ENCODE measurements at regions not wholly inside any gene's neighbourhood (a gene's known extent, or its start where the extent isn't known, plus 50 kb on each side); places are given as distances from the start of the nearest gene placed in this dataset.

GRCh38 chr2:221677688-221678087, 105.6 kb upstream of the EPHA4 start:
- H3K36me3 ChIP-seq, result no peaks in the 10 kb centered on the region
- 71 to 86% (median 83%) methylated on average over 1 of the region's 1 CpG for WGBS, 5 donors
- no peak for TF ChIP-seq POLR2AphosphoS5 (IDR thresholded peaks at IDR 0.05)
- no peak for TF ChIP-seq POLR2A (IDR thresholded peaks at IDR 0.05)
- intact Hi-C loops (cut with DNase I; ENCODE audit: low total_unique reads), result no loop called here
- no peaks in the 10 kb centered on the region for H3K27me3 ChIP-seq (replicated peaks in 1 of 7)
- H3K9me3 ChIP-seq, result no peaks in the 10 kb centered on the region
- no peaks in the 10 kb centered on the region for H3K4me1 ChIP-seq
- no peak overlapping the region for H3K4me3 ChIP-seq
- H3K27ac ChIP-seq, result no peak overlapping the region
- DNase-seq, result no peak

- Histone ChIP-seq H3K4me3 (no peak overlapping the region), H3K27me3 (replicated peaks in 1 of 7) (no peaks in the 10 kb centered on the region), H3K27ac (no peak overlapping the region), H3K9me3 (no peaks in the 10 kb centered on the region), H3K36me3 (no peaks in the 10 kb centered on the region), H3K4me1 (no peaks in the 10 kb centered on the region)
- intact Hi-C loops (cut with DNase I; ENCODE audit: low total_unique reads), result no loop called here
- DNase-seq, result no peak
- WGBS, 5 donors, result 82 to 91% (median 84%) methylated on average over 6 of the region's 6 CpGs
- no peak for TF ChIP-seq POLR2AphosphoS5 (IDR thresholded peaks at IDR 0.05)
- no peak for TF ChIP-seq POLR2A (IDR thresholded peaks at IDR 0.05)
- TF ChIP-seq CTCF (IDR thresholded peaks at IDR 0.05 in 8 of 11, conservative IDR thresholded peaks at IDR 0.05 in 3 of 11), result no peak
These were observed 104.6 kb upstream of the EPHA4 start for GRCh38 chr2:221676566-221677172.

GRCh38 chr2:221675201-221675908, 103.3 kb upstream of the EPHA4 start:
- intact Hi-C loops (cut with DNase I; ENCODE audit: low total_unique reads), result no loop called here
- 61 to 72% (median 65%) methylated on average over 5 of the region's 5 CpGs for WGBS, 5 donors
- H3K9me3 ChIP-seq, result no peaks in the 10 kb centered on the region
- TF ChIP-seq POLR2AphosphoS5 (IDR thresholded peaks at IDR 0.05), result no peak
- H3K27ac ChIP-seq, result no peak overlapping the region
- no peak overlapping the region for H3K4me3 ChIP-seq
- no peaks in the 10 kb centered on the region for H3K27me3 ChIP-seq (replicated peaks in 1 of 7)
- H3K36me3 ChIP-seq, result no peaks in the 10 kb centered on the region
- no peaks in the 10 kb centered on the region for H3K4me1 ChIP-seq
- DNase-seq, result no peak

- intact Hi-C loops (cut with DNase I; ENCODE audit: low total_unique reads), result no loop called here
- 69 to 91% (median 82%) methylated on average over 4 of the region's 4 CpGs for WGBS, 5 donors
- Histone ChIP-seq H3K27me3 (replicated peaks in 1 of 7) (no peaks in the 10 kb centered on the region), H3K4me3 (no peak overlapping the region), H3K36me3 (no peaks in the 10 kb centered on the region), H3K9me3 (no peaks in the 10 kb centered on the region), H3K4me1 (no peaks in the 10 kb centered on the region), H3K27ac (no peak overlapping the region)
- DNase-seq, result no peak
- TF ChIP-seq CTCF (IDR thresholded peaks at IDR 0.05 in 8 of 11, conservative IDR thresholded peaks at IDR 0.05 in 3 of 11) (no peak), POLR2AphosphoS5 (IDR thresholded peaks at IDR 0.05) (no peak), POLR2A (IDR thresholded peaks at IDR 0.05) (no peak)
These were observed 102.3 kb upstream of the EPHA4 start for GRCh38 chr2:221674446-221674845.

- intact Hi-C loops (cut with DNase I; ENCODE audit: low total_unique reads), result no loop called here
- 91 to 97% (median 96%) methylated on average over 1 of the region's 1 CpG for WGBS, 5 donors
- Histone ChIP-seq H3K27ac (no peak overlapping the region), H3K4me1 (no peaks in the 10 kb centered on the region), H3K4me3 (no peak overlapping the region), H3K27me3 (replicated peaks in 1 of 7) (no peaks in the 10 kb centered on the region), H3K9me3 (peaks cover 0 to 5% (median 0%) of the 10 kb centered on the region in 8 donors), H3K36me3 (no peaks in the 10 kb centered on the region)
- DNase-seq, result no peak
- TF ChIP-seq CTCF (IDR thresholded peaks at IDR 0.05 in 8 of 11, conservative IDR thresholded peaks at IDR 0.05 in 3 of 11) (no peak), POLR2A (IDR thresholded peaks at IDR 0.05) (no peak), POLR2AphosphoS5 (IDR thresholded peaks at IDR 0.05) (no peak)
These were observed 101.1 kb upstream of the EPHA4 start for GRCh38 chr2:221673248-221673647.
